Endodermal cell (in vitro differentiated cells): ENCODE measurements at regions not wholly inside any gene's neighbourhood (a gene's known extent, or its start where the extent isn't known, plus 50 kb on each side); places are given as distances from the start of the nearest gene placed in this dataset.

Source experiments
- DNase-seq: peaks from one replicate; pipeline ENCODE4 v3.0.0-alpha.2; 2017
- H3K27ac ChIP-seq: 2 replicates; pipeline ENCODE4 v1.5.1; 2013; ENCODE audit warnings: mild to moderate bottlenecking, low read depth, low read length, moderate library complexity
- H3K27me3 ChIP-seq: 2 replicates; pipeline ENCODE4 v1.6.1; 2013; ENCODE audit warnings: mild to moderate bottlenecking, low read length, moderate library complexity; ENCODE audit not compliant: insufficient read depth, control insufficient read depth, poor library complexity, severe bottlenecking
- H3K36me3 ChIP-seq: 2 replicates; pipeline ENCODE4 v1.7.0; 2013; ENCODE audit warnings: mild to moderate bottlenecking, low read length, moderate library complexity; ENCODE audit not compliant: control insufficient read depth, insufficient read depth
- H3K4me1 ChIP-seq: one replicate; pipeline ENCODE4 v1.7.0; 2013; ENCODE audit warnings: low read length; ENCODE audit not compliant: control insufficient read depth, insufficient read depth
- H3K4me3 ChIP-seq: 2 replicates; pipeline ENCODE4 v1.5.1; 2013; ENCODE audit warnings: mild to moderate bottlenecking, low read length, moderate library complexity
- H3K9ac ChIP-seq: 2 replicates; pipeline ENCODE4 v1.6.1; 2013; ENCODE audit warnings: mild to moderate bottlenecking, low read length, moderate library complexity; ENCODE audit not compliant: poor library complexity, severe bottlenecking; ENCODE audit errors: extremely low read depth
- H3K9me3 ChIP-seq: 2 replicates; pipeline ENCODE4 v1.6.1; 2013; ENCODE audit warnings: mild to moderate bottlenecking, low read length, moderate library complexity; ENCODE audit not compliant: control insufficient read depth
- H3K27ac Mint-ChIP-seq: 2 replicates; pipeline ENCODE4 v1.8.0; 2020; ENCODE audit warnings: mixed read lengths
- H3K27me3 Mint-ChIP-seq: 2 replicates; pipeline ENCODE4 v1.8.0; 2021; ENCODE audit warnings: mild to moderate bottlenecking, mixed read lengths; ENCODE audit not compliant: insufficient read depth
- H3K36me3 Mint-ChIP-seq: 2 replicates; pipeline ENCODE4 v1.8.0; 2020; ENCODE audit warnings: low read depth, mixed read lengths
- H3K4me1 Mint-ChIP-seq: 2 replicates; pipeline ENCODE4 v1.8.0; 2020; ENCODE audit warnings: mixed read lengths
- H3K4me3 Mint-ChIP-seq: 2 replicates; pipeline ENCODE4 v1.8.0; 2020; ENCODE audit warnings: mild to moderate bottlenecking, moderate library complexity, mixed read lengths
- H3K9me3 Mint-ChIP-seq: 2 replicates; pipeline ENCODE4 v1.8.0; 2020; ENCODE audit warnings: mild to moderate bottlenecking, mixed read lengths
- CTCF ChIP-seq: fragments of 200-600 bp; sonication (generic); conservative IDR thresholded peaks from 2 replicates; pipeline ENCODE4 v1.5.0; 2021; ENCODE audit warnings: antibody characterized with exemption, mild to moderate bottlenecking
- WGBS, 2 experiments: methylation state at CpG; one replicate each; pipeline versions ENCODE4 v1.1.5 to v1.1.7; 2013; ENCODE audit warnings: missing lambda C conversion rate in 2 of 2, mixed read lengths in 1 of 2; ENCODE audit not compliant: insufficient coverage in 1 of 2, insufficient read length in 1 of 2; 5-methylcytosine and 5-hydroxymethylcytosine counted together

GRCh38 chr15:38614621-38615020, 50.0 kb upstream of the RASGRP1 start:
- Histone ChIP-seq H3K9me3 (no peaks in the 10 kb centered on the region), H3K36me3 (no peaks in the 10 kb centered on the region), H3K27me3 (no peaks in the 10 kb centered on the region), H3K4me3 (no peak overlapping the region), H3K9ac (no peak overlapping the region), H3K4me1 (peaks cover 10% of the 10 kb centered on the region), H3K27ac (no peak overlapping the region)
- no peak for DNase-seq
- Mint-ChIP-seq H3K9me3 (no peaks in the 10 kb centered on the region), H3K4me1 (peaks cover 43% of the 10 kb centered on the region), H3K27me3 (peaks cover 3% of the 10 kb centered on the region), H3K27ac (no peak overlapping the region), H3K36me3 (no peaks in the 10 kb centered on the region), H3K4me3 (no peak overlapping the region)
- WGBS, 2 experiments, result 80 to 93% methylated on average over 1 of the region's 1 CpG
- no peak for TF ChIP-seq CTCF

- Histone ChIP-seq H3K4me3 (no peak overlapping the region), H3K27me3 (no peaks in the 10 kb centered on the region), H3K9me3 (no peaks in the 10 kb centered on the region), H3K9ac (no peak overlapping the region), H3K36me3 (no peaks in the 10 kb centered on the region), H3K27ac (no peak overlapping the region), H3K4me1 (peaks cover 18% of the 10 kb centered on the region)
- peaks cover 59% of the 10 kb centered on the region for H3K4me1 Mint-ChIP-seq
- WGBS, 2 experiments, result 91% methylated on average over 2 of the region's 2 CpGs; no CpG with 5 or more reads in 1 of the 2 experiments
- DNase-seq, result no peak
- no peak for TF ChIP-seq CTCF
- H3K9me3 Mint-ChIP-seq, result no peaks in the 10 kb centered on the region
- H3K4me3 Mint-ChIP-seq, result no peak overlapping the region
- H3K36me3 Mint-ChIP-seq, result no peaks in the 10 kb centered on the region
- no peak overlapping the region for H3K27ac Mint-ChIP-seq
- peaks cover 5% of the 10 kb centered on the region for H3K27me3 Mint-ChIP-seq
Measured at GRCh38 chr15:38617831-38618230, 53.2 kb upstream of the RASGRP1 start.

- Mint-ChIP-seq H3K27ac (no peak overlapping the region), H3K4me3 (no peak overlapping the region), H3K9me3 (no peaks in the 10 kb centered on the region), H3K4me1 (peaks cover 53% of the 10 kb centered on the region), H3K27me3 (peaks cover 5% of the 10 kb centered on the region), H3K36me3 (no peaks in the 10 kb centered on the region)
- no peak for TF ChIP-seq CTCF
- H3K36me3 ChIP-seq, result no peaks in the 10 kb centered on the region
- no peak overlapping the region for H3K27ac ChIP-seq
- H3K9me3 ChIP-seq, result no peaks in the 10 kb centered on the region
- DNase-seq, result no peak
- H3K4me1 ChIP-seq, result peaks cover 14% of the 10 kb centered on the region
- H3K27me3 ChIP-seq, result no peaks in the 10 kb centered on the region
- 89 to 95% methylated on average over 4 of the region's 4 CpGs for WGBS, 2 experiments
- H3K4me3 ChIP-seq, result no peak overlapping the region
- H3K9ac ChIP-seq, result no peak overlapping the region
Measured at GRCh38 chr15:38618242-38618955, 53.8 kb upstream of the RASGRP1 start.
